Neural cell (in vitro differentiated cells): ENCODE measurements at regions not wholly inside any gene's neighbourhood (a gene's known extent, or its start where the extent isn't known, plus 50 kb on each side); places are given as distances from the start of the nearest gene placed in this dataset.

ENCODE experiments used
- H2AFZ ChIP-seq: fragments of 200-600, 300-800 bp; sonication (generic), shearing (Covaris generic); 2 replicates; pipeline ENCODE4 v1.6.0; 2014; ENCODE audit warnings: low read depth, mild to moderate bottlenecking, antibody characterized with exemption, low read length, moderate library complexity
- H3F3A ChIP-seq: fragments of 200-600 bp; shearing (Covaris generic); 2 replicates; pipeline ENCODE4 v1.6.1; 2016; ENCODE audit warnings: mild to moderate bottlenecking, moderate library complexity, mixed read lengths, antibody characterized with exemption, low read length; ENCODE audit not compliant: insufficient read depth, poor library complexity, severe bottlenecking
- H3K27ac ChIP-seq: fragments of 200-600, 300-800 bp; sonication (generic), shearing (Covaris generic); 2 replicates; pipeline ENCODE4 v1.5.1; 2014; ENCODE audit warnings: mild to moderate bottlenecking, low read length, moderate library complexity
- H3K27me3 ChIP-seq: fragments of 300-800, 200-600 bp; sonication (generic), shearing (Covaris generic); 2 replicates; pipeline ENCODE4 v1.6.0; 2014; ENCODE audit warnings: mild to moderate bottlenecking, low read depth, low read length, moderate library complexity; ENCODE audit not compliant: insufficient read depth
- H3K36me3 ChIP-seq: fragments of 300-800, 200-600 bp; sonication (generic), shearing (Covaris generic); 2 replicates; pipeline ENCODE4 v1.5.1; 2014; ENCODE audit warnings: mild to moderate bottlenecking, antibody characterized with exemption, low read length, moderate library complexity; ENCODE audit not compliant: insufficient read depth
- H3K4me2 ChIP-seq: fragments of 300-800, 200-600 bp; sonication (generic), shearing (Covaris generic); 2 replicates; pipeline ENCODE4 v1.6.0; 2014; ENCODE audit warnings: mild to moderate bottlenecking, low read length
- H3K4me3 ChIP-seq: fragments of 300-800, 200-600 bp; sonication (generic), shearing (Covaris generic); 2 replicates; pipeline ENCODE4 v1.5.1; 2014; ENCODE audit warnings: mild to moderate bottlenecking, low read length, moderate library complexity
- H3K79me2 ChIP-seq: fragments of 200-600 bp; shearing (Covaris generic); replicated peaks from 2 replicates; pipeline ENCODE4 v1.6.0; 2014; ENCODE audit warnings: mild to moderate bottlenecking, low read length, moderate library complexity; ENCODE audit not compliant: insufficient read depth
- H3K9ac ChIP-seq: fragments of 300-800, 200-600 bp; sonication (generic), shearing (Covaris generic); 2 replicates; pipeline ENCODE4 v1.6.1; 2016; ENCODE audit warnings: mild to moderate bottlenecking, low read length, mixed read lengths
- H3K9me2 ChIP-seq: fragments of 200-600 bp; shearing (Covaris generic); 2 replicates; pipeline ENCODE4 v1.6.1; 2016; ENCODE audit warnings: mild to moderate bottlenecking, low read length, mixed read lengths; ENCODE audit not compliant: insufficient read depth
- H3K9me3 ChIP-seq: fragments of 200-600, 300-800 bp; sonication (generic), shearing (Covaris generic); 2 replicates; pipeline ENCODE4 v1.6.1; 2016; ENCODE audit warnings: mild to moderate bottlenecking, mixed run types, low read length, moderate library complexity, mixed read lengths
- H4K20me1 ChIP-seq: fragments of 200-600 bp; shearing (Covaris generic); 2 replicates; pipeline ENCODE4 v1.6.1; 2016; ENCODE audit warnings: mild to moderate bottlenecking, mixed run types; ENCODE audit not compliant: insufficient read depth
- EP300 ChIP-seq: fragments of 450-650 bp; conservative IDR thresholded peaks from 2 replicates; pipeline ENCODE4 v1.6.1; 2014; ENCODE audit warnings: antibody characterized with exemption, mild to moderate bottlenecking, moderate library complexity; ENCODE audit not compliant: poor library complexity, severe bottlenecking
- EZH2 ChIP-seq: fragments of 200-600, 300-800 bp; shearing (Covaris generic), sonication (generic); IDR thresholded peaks from 2 replicates; pipeline ENCODE4 v1.6.1; 2014; ENCODE audit warnings: antibody characterized with exemption, low read length, borderline replicate concordance, mild to moderate bottlenecking; ENCODE audit not compliant: insufficient read depth, poor library complexity, severe bottlenecking
- MXI1 ChIP-seq: fragments of 450-650 bp; conservative IDR thresholded peaks from 2 replicates; pipeline ENCODE4 v1.6.1; 2014; ENCODE audit warnings: antibody characterized with exemption, mild to moderate bottlenecking; ENCODE audit not compliant: poor library complexity, severe bottlenecking
- POLR2AphosphoS5 ChIP-seq: IDR thresholded peaks from 2 replicates; pipeline ENCODE4 v1.6.1; 2012
- RAD21 ChIP-seq: fragments of 450-650 bp; conservative IDR thresholded peaks from 2 replicates; pipeline ENCODE4 v1.6.1; 2014; ENCODE audit warnings: antibody characterized with exemption, mild to moderate bottlenecking, moderate library complexity
- SMC3 ChIP-seq: fragments of 450-650 bp; conservative IDR thresholded peaks from 2 replicates; pipeline ENCODE4 v1.6.1; 2014; ENCODE audit warnings: antibody characterized with exemption, mild to moderate bottlenecking, moderate library complexity; ENCODE audit not compliant: poor library complexity
- TAF1 ChIP-seq: IDR thresholded peaks from 2 replicates; pipeline ENCODE4 v1.6.1; 2012; ENCODE audit warnings: low read depth
- TF ChIP-seq, protein P1 (sequence below): IDR thresholded peaks from 2 replicates; pipeline ENCODE4 v1.6.1; 2012; ENCODE audit warnings: borderline replicate concordance
- TF ChIP-seq, protein P2 (sequence below): fragments of 450-650 bp; IDR thresholded peaks from 2 replicates; pipeline ENCODE4 v1.5.1; 2014; ENCODE audit warnings: antibody characterized with exemption, mild to moderate bottlenecking, moderate library complexity; ENCODE audit not compliant: poor library complexity, severe bottlenecking

DNA sequence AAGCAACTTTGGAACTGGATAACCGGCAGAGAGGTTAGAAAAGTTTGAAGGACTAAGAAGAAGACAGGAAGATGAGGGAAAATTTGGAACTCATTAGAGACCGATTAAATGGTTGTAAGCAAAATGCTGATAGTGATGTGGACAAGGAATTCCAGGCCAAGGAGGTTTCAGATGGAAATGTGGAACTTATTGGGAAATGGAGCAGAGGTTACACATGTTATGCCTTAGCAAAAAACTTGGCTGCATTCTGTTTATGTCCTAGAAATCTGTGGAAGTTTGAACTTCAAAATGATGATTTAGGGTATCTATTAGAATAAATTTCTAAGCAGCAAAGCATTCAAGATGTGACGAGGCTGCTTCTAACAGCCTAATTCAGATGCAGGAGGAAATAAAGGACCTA is 675.1 kb upstream of the SYT4 start:
- Histone ChIP-seq H3K27ac (no peak overlapping the region), H3F3A (no peaks in the 10 kb centered on the region), H3K79me2 (no peaks in the 10 kb centered on the region), H3K36me3 (no peaks in the 10 kb centered on the region), H3K9me3 (no peaks in the 10 kb centered on the region), H3K9me2 (no peaks in the 10 kb centered on the region), H3K4me3 (no peak overlapping the region), H2AFZ (no peak overlapping the region), H3K4me2 (no peak overlapping the region), H4K20me1 (no peaks in the 10 kb centered on the region), H3K27me3 (no peaks in the 10 kb centered on the region), H3K9ac (no peak overlapping the region)
- TF ChIP-seq, protein P1, sequence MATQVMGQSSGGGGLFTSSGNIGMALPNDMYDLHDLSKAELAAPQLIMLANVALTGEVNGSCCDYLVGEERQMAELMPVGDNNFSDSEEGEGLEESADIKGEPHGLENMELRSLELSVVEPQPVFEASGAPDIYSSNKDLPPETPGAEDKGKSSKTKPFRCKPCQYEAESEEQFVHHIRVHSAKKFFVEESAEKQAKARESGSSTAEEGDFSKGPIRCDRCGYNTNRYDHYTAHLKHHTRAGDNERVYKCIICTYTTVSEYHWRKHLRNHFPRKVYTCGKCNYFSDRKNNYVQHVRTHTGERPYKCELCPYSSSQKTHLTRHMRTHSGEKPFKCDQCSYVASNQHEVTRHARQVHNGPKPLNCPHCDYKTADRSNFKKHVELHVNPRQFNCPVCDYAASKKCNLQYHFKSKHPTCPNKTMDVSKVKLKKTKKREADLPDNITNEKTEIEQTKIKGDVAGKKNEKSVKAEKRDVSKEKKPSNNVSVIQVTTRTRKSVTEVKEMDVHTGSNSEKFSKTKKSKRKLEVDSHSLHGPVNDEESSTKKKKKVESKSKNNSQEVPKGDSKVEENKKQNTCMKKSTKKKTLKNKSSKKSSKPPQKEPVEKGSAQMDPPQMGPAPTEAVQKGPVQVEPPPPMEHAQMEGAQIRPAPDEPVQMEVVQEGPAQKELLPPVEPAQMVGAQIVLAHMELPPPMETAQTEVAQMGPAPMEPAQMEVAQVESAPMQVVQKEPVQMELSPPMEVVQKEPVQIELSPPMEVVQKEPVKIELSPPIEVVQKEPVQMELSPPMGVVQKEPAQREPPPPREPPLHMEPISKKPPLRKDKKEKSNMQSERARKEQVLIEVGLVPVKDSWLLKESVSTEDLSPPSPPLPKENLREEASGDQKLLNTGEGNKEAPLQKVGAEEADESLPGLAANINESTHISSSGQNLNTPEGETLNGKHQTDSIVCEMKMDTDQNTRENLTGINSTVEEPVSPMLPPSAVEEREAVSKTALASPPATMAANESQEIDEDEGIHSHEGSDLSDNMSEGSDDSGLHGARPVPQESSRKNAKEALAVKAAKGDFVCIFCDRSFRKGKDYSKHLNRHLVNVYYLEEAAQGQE = no peak
- TF ChIP-seq SMC3 (no peak), EP300 (no peak), MXI1 (no peak), POLR2AphosphoS5 (no peak), EZH2 (no peak), RAD21 (no peak), TAF1 (no peak)
- TF ChIP-seq, protein P2, sequence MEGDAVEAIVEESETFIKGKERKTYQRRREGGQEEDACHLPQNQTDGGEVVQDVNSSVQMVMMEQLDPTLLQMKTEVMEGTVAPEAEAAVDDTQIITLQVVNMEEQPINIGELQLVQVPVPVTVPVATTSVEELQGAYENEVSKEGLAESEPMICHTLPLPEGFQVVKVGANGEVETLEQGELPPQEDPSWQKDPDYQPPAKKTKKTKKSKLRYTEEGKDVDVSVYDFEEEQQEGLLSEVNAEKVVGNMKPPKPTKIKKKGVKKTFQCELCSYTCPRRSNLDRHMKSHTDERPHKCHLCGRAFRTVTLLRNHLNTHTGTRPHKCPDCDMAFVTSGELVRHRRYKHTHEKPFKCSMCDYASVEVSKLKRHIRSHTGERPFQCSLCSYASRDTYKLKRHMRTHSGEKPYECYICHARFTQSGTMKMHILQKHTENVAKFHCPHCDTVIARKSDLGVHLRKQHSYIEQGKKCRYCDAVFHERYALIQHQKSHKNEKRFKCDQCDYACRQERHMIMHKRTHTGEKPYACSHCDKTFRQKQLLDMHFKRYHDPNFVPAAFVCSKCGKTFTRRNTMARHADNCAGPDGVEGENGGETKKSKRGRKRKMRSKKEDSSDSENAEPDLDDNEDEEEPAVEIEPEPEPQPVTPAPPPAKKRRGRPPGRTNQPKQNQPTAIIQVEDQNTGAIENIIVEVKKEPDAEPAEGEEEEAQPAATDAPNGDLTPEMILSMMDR = no peak

DNA sequence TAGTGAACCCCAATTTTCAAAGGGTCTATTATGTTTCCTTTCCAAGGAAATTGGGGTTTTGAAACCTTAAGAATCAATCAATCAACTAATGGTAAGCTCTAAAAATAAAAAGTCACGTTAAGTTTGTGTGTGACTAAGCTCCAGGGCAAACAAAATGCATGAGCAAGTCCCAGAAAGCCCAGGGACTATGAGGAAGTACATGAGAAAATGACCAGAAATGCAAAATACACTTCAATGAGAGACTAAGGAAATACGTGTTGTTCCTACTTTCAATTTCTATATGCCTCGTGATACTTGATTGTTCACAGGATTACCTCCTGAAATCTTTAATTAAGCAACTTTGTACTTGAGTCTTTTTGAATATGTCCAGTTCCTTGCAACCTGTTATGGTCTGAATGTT is 684.4 kb upstream of the SYT4 start:
- Histone ChIP-seq H3K4me2 (no peak overlapping the region), H4K20me1 (no peaks in the 10 kb centered on the region), H3K4me3 (no peak overlapping the region), H3K27ac (no peak overlapping the region), H3K36me3 (no peaks in the 10 kb centered on the region), H3K9ac (no peak overlapping the region), H3K9me2 (no peaks in the 10 kb centered on the region), H3F3A (no peaks in the 10 kb centered on the region), H3K27me3 (no peaks in the 10 kb centered on the region), H3K9me3 (no peaks in the 10 kb centered on the region), H3K79me2 (no peaks in the 10 kb centered on the region), H2AFZ (no peak overlapping the region)
- TF ChIP-seq SMC3 = no peak

DNA sequence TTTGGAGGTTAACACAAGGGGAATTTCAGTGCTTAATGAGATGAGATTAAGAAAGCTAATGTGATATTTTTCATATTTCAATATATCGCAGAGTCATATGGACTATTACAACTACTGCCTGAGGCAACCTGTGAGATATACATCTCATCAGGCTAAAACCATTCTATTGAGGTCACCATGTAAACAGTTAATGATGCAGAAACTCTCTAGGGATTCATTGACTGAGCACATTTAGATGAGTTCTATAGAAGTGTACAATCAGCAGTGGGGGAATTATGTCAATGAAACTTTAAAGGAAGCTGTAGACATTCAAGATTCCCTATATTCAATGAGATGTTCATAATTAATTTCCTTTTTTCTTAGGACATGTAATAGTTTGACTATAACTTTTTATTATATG is 687.4 kb upstream of the SYT4 start:
- no peak overlapping the region for H3K4me2 ChIP-seq
- H3K36me3 ChIP-seq = no peaks in the 10 kb centered on the region
- H4K20me1 ChIP-seq = no peaks in the 10 kb centered on the region
- H3K79me2 ChIP-seq = no peaks in the 10 kb centered on the region
- H2AFZ ChIP-seq = no peak overlapping the region
- H3K9me2 ChIP-seq = no peaks in the 10 kb centered on the region
- TF ChIP-seq SMC3 = no peak
- no peak for TF ChIP-seq TAF1
- no peak for TF ChIP-seq EZH2
- TF ChIP-seq EP300 = no peak
- TF ChIP-seq RAD21 = no peak
- TF ChIP-seq, protein P1 = no peak
- TF ChIP-seq, protein P2 = no peak
- no peak for TF ChIP-seq POLR2AphosphoS5
- no peak for TF ChIP-seq MXI1
- no peak overlapping the region for H3K9ac ChIP-seq
- H3K27me3 ChIP-seq = no peaks in the 10 kb centered on the region
- H3F3A ChIP-seq = no peaks in the 10 kb centered on the region
- no peak overlapping the region for H3K4me3 ChIP-seq
- H3K27ac ChIP-seq = no peak overlapping the region
- no peaks in the 10 kb centered on the region for H3K9me3 ChIP-seq
